IMR-90 (cell line): ENCODE measurements at regions not wholly inside any gene's neighbourhood (a gene's known extent, or its start where the extent isn't known, plus 50 kb on each side); places are given as distances from the start of the nearest gene placed in this dataset.
A peak's percentile ranks its signal among the peaks of the same experiment; 100 is the strongest.

Experiments
- ATAC-seq: fragments of 200-7000 bp; cut with Tn5 transposase; 2 replicates; pipeline ENCODE4 v1.9.1; 2020; ENCODE audit warnings: low read depth, mild to moderate bottlenecking, moderate library complexity
- BruUV-seq: library from RNA; stranded (reverse); fragments of 400-500 nt; replicated peaks from 2 replicates; lab custom pipeline; 2021; lab: Mats Ljungman, UMichigan
- CTCF ChIA-PET: fragments of 300-600 bp; formaldehyde crosslinking; extraction: SDS; loops from one replicate; lab custom pipeline; 2021; ENCODE audit warnings: antibody characterized with exemption; lab: Yijun Ruan, JAX
- POLR2A ChIA-PET: fragments of 300-600 bp; sonication (Branson Sonifier 250); formaldehyde crosslinking; loops from one replicate; lab custom pipeline; 2022; ENCODE audit warnings: antibody characterized with exemption; ENCODE audit not compliant: unreplicated experiment; lab: Charles Lee
- DNase-seq: peaks from one replicate; pipeline ENCODE4 v3.0.0; 2013
- H2AFZ ChIP-seq: replicated peaks from 2 replicates; pipeline ENCODE3; 2013; ENCODE audit warnings: low read length, mild to moderate bottlenecking; ENCODE audit not compliant: poor library complexity
- H2AK5ac ChIP-seq: 2 replicates; pipeline ENCODE4 v1.6.1; 2013; ENCODE audit warnings: low read depth, low read length, inconsistent platforms
- H2AK9ac ChIP-seq: replicated peaks from 2 replicates; pipeline ENCODE3; 2013; ENCODE audit warnings: mild to moderate bottlenecking, low read depth, low read length, moderate library complexity; ENCODE audit not compliant: poor library complexity
- H2BK120ac ChIP-seq: 2 replicates; pipeline ENCODE4 v1.6.1; 2013; ENCODE audit warnings: low read depth, low read length, inconsistent platforms
- H2BK15ac ChIP-seq: 3 replicates; pipeline ENCODE4 v1.6.1; 2013; ENCODE audit warnings: low read depth, low read length, inconsistent platforms
- H2BK20ac ChIP-seq: 2 replicates; pipeline ENCODE4 v1.6.1; 2013; ENCODE audit warnings: low read depth, mild to moderate bottlenecking, inconsistent platforms, low read length, moderate library complexity
- H2BK5ac ChIP-seq: 2 replicates; pipeline ENCODE4 v1.6.1; 2013; ENCODE audit warnings: mild to moderate bottlenecking, low read depth, low read length, inconsistent platforms; ENCODE audit not compliant: poor library complexity, severe bottlenecking
- H3K14ac ChIP-seq: replicated peaks from 2 replicates; pipeline ENCODE4 v1.6.1; 2013; ENCODE audit warnings: low read depth, low read length, inconsistent platforms
- H3K18ac ChIP-seq: 2 replicates; pipeline ENCODE4 v1.6.1; 2013; ENCODE audit warnings: low read depth, low read length, control low read depth
- H3K23ac ChIP-seq: 2 replicates; pipeline ENCODE4 v1.6.1; 2013; ENCODE audit warnings: low read depth, low read length, inconsistent platforms
- H3K27ac ChIP-seq: 2 replicates; pipeline ENCODE4 v1.5.1; 2013; ENCODE audit warnings: mild to moderate bottlenecking, control low read depth, low read length; ENCODE audit not compliant: insufficient read depth
- H3K27me3 ChIP-seq: 2 replicates; pipeline ENCODE4 v1.6.1; 2013; ENCODE audit warnings: low read length; ENCODE audit not compliant: control insufficient read depth, insufficient read depth
- H3K36me3 ChIP-seq: 2 replicates; pipeline ENCODE4 v1.6.1; 2013; ENCODE audit warnings: low read length, mixed read lengths; ENCODE audit not compliant: control insufficient read depth, insufficient read depth
- H3K4ac ChIP-seq: 2 replicates; pipeline ENCODE4 v1.6.1; 2013; ENCODE audit warnings: low read depth, low read length, inconsistent platforms
- H3K4me1 ChIP-seq: 2 replicates; pipeline ENCODE4 v1.6.1; 2013; ENCODE audit warnings: low read length, mixed read lengths; ENCODE audit not compliant: control insufficient read depth, insufficient read depth
- H3K4me2 ChIP-seq: 2 replicates; pipeline ENCODE4 v1.6.1; 2013; ENCODE audit warnings: low read depth, mild to moderate bottlenecking, control low read depth, low read length, moderate library complexity
- H3K4me3 ChIP-seq: 2 replicates; pipeline ENCODE4 v1.5.1; 2013; ENCODE audit warnings: low read depth, mild to moderate bottlenecking, control low read depth, low read length, moderate library complexity; ENCODE audit not compliant: insufficient read depth
- H3K56ac ChIP-seq: 2 replicates; pipeline ENCODE4 v1.6.1; 2013; ENCODE audit warnings: low read length, inconsistent platforms; ENCODE audit not compliant: insufficient read depth; ENCODE audit errors: extremely low read depth
- H3K79me1 ChIP-seq, 2 experiments: 2 replicates each; pipeline ENCODE4 v1.6.1; 2013; ENCODE audit warnings: low read length in 2 of 2, inconsistent platforms in 1 of 2, low read depth in 1 of 2
- H3K9ac ChIP-seq: 2 replicates; pipeline ENCODE4 v1.6.1; 2013; ENCODE audit warnings: low read depth, low read length, control low read depth
- H3K9me1 ChIP-seq: 2 replicates; pipeline ENCODE4 v1.6.1; 2013; ENCODE audit warnings: low read length, inconsistent platforms; ENCODE audit not compliant: insufficient read depth
- H3K9me3 ChIP-seq: 2 replicates; pipeline ENCODE4 v1.6.1; 2013; ENCODE audit warnings: low read length; ENCODE audit not compliant: control insufficient read depth, insufficient read depth
- H4K20me1 ChIP-seq: 2 replicates; pipeline ENCODE4 v1.6.1; 2013; ENCODE audit warnings: low read length, inconsistent platforms; ENCODE audit not compliant: insufficient read depth
- H4K5ac ChIP-seq: 2 replicates; pipeline ENCODE4 v1.6.1; 2013; ENCODE audit warnings: mild to moderate bottlenecking, low read depth, low read length, control low read depth
- H4K8ac ChIP-seq, 2 experiments: 2 replicates each; pipeline ENCODE4 v1.6.1; 2013; ENCODE audit warnings: low read depth in 2 of 2, low read length in 2 of 2, control low read depth in 1 of 2, inconsistent platforms in 1 of 2
- H4K91ac ChIP-seq: 2 replicates; pipeline ENCODE4 v1.6.1; 2013; ENCODE audit warnings: low read depth, low read length, inconsistent platforms; ENCODE audit not compliant: insufficient read depth
- BHLHE40 ChIP-seq: fragments of 150-350 bp; IDR thresholded peaks from 2 replicates; pipeline ENCODE4 v1.6.1; 2016; ENCODE audit warnings: mild to moderate bottlenecking, low read depth, low read length
- CEBPB ChIP-seq: IDR thresholded peaks from 2 replicates; pipeline ENCODE4 v1.6.1; 2012; ENCODE audit warnings: low read depth, low read length, improper control_type of control experiment
- FOS ChIP-seq: fragments of 150-350 bp; IDR thresholded peaks from 2 replicates; pipeline ENCODE4 v1.6.1; 2016; ENCODE audit warnings: low read depth, low read length
- MAFK ChIP-seq: IDR thresholded peaks from 2 replicates; pipeline ENCODE4 v1.6.1; 2012; ENCODE audit warnings: low read depth, low read length, improper control_type of control experiment
- MAZ ChIP-seq: IDR thresholded peaks from 2 replicates; pipeline ENCODE4 v1.6.1; 2012; ENCODE audit warnings: low read depth, mild to moderate bottlenecking, low read length, improper control_type of control experiment, moderate library complexity, borderline replicate concordance
- NFE2L2 ChIP-seq: fragments of 150-350 bp; IDR thresholded peaks from 2 replicates; pipeline ENCODE4 v1.6.1; 2016; ENCODE audit warnings: low read depth, mild to moderate bottlenecking, low read length
- POLR2A ChIP-seq: IDR thresholded peaks from 2 replicates; pipeline ENCODE4 v1.6.1; 2012; ENCODE audit warnings: mild to moderate bottlenecking, low read depth, low read length
- RAD21 ChIP-seq: IDR thresholded peaks from 2 replicates; pipeline ENCODE4 v1.6.1; 2012; ENCODE audit warnings: low read length, improper control_type of control experiment
- RCOR1 ChIP-seq: IDR thresholded peaks from 2 replicates; pipeline ENCODE4 v1.6.1; 2012; ENCODE audit warnings: mild to moderate bottlenecking, low read length, improper control_type of control experiment; ENCODE audit not compliant: insufficient replicate concordance
- RFX5 ChIP-seq: IDR thresholded peaks from 2 replicates; pipeline ENCODE4 v1.8.0; 2012; ENCODE audit warnings: low read depth, mild to moderate bottlenecking, low read length, moderate library complexity
- SMC3 ChIP-seq: fragments of 150-350 bp; IDR thresholded peaks from 2 replicates; pipeline ENCODE4 v1.6.1; 2016; ENCODE audit warnings: low read depth, mild to moderate bottlenecking, antibody characterized with exemption, low read length, moderate library complexity
- WGBS, 2 experiments: methylation state at CpG; one replicate each; pipeline versions ENCODE4 v1.1.5 to v1.1.7; 2013; ENCODE audit warnings: missing lambda C conversion rate in 2 of 2; ENCODE audit not compliant: insufficient read length in 1 of 2; ENCODE audit errors: extremely low coverage in 2 of 2; 5-methylcytosine and 5-hydroxymethylcytosine counted together
- dilution Hi-C: fragments of 300-500 bp; cut with HindIII; formaldehyde crosslinking; loops from one replicate; pipeline ENCODE4 v1.14.3; 2018; ENCODE audit warnings: low sequenced_read_pairs; ENCODE audit not compliant: unreplicated experiment
- in situ Hi-C: fragments of 300-500 bp; cut with MboI; formaldehyde crosslinking; loops from 3 replicates; pipeline ENCODE4 v1.14.3; 2019; ENCODE audit warnings: low sequenced_read_pairs, inconsistent platforms, mixed read lengths
- intact Hi-C: fragments of 100-400 bp; cut with micrococcal nuclease; formaldehyde crosslinking; loops from 2 replicates; pipeline ENCODE4 v1.10.0; 2022
- TF ChIP-seq, protein P1 (sequence below): fragments of 150-350 bp; IDR thresholded peaks from 2 replicates; pipeline ENCODE4 v1.6.1; 2016; ENCODE audit warnings: low read depth, mild to moderate bottlenecking, low read length, moderate library complexity, borderline replicate concordance
- TF ChIP-seq, protein P2 (sequence below): conservative IDR thresholded peaks from 2 replicates; pipeline ENCODE4 v1.5.1; 2012; ENCODE audit warnings: mild to moderate bottlenecking, low read depth, low read length, improper control_type of control experiment

DNA sequence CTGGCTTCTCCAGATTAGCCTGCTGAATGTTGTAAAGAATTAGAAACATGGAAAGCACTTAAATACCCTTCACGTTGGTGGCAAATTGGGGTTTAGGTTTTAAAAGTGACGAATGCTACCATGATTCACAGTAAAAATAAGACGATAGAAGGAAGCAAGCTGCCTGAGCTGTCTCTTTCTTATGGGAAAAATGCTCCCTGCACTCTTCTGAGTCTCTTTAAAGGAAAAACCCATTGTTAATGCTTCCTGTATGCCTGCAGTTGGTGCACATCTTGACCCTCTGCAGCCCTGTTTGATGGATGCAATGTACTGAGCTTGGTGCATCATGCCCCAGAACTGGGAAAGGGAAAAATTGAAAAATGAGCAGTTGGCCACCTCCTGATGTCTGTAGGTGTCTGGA, 258.6 kb upstream of the RASGRP1 start:
- no peak overlapping the region for H4K8ac ChIP-seq
- H3K23ac ChIP-seq = no peak overlapping the region
- H2BK15ac ChIP-seq = 0 out of 3 replicates have a peak overlapping the region, but pooled peaks have one; percentile 26
- no peaks in the 10 kb centered on the region for H3K9me3 ChIP-seq
- no peaks in the 10 kb centered on the region for H3K27me3 ChIP-seq
- no peaks in the 10 kb centered on the region for H4K20me1 ChIP-seq
- WGBS, 2 experiments = no CpG with 5 or more reads among the region's 3 CpGs
- intact Hi-C loops = no loop called here
- dilution Hi-C loops = no loop called here
- no peak overlapping the region for H3K27ac ChIP-seq
- ATAC-seq (no peak), DNase-seq (no peak)
- no peak overlapping the region for H3K14ac ChIP-seq
- CTCF ChIA-PET = no interaction called here
- H3K9me1 ChIP-seq = peaks cover 4% of the 10 kb centered on the region
- H3K4me2 ChIP-seq = no peak overlapping the region
- no peak overlapping the region for H4K91ac ChIP-seq
- TF ChIP-seq CEBPB (no peak), MAFK (no peak), RFX5 (no peak), FOS (no peak), RAD21 (no peak), MAZ (no peak), RCOR1 (no peak), BHLHE40 (no peak), NFE2L2 (no peak), SMC3 (no peak), POLR2A (no peak)
- TF ChIP-seq, protein P1, sequence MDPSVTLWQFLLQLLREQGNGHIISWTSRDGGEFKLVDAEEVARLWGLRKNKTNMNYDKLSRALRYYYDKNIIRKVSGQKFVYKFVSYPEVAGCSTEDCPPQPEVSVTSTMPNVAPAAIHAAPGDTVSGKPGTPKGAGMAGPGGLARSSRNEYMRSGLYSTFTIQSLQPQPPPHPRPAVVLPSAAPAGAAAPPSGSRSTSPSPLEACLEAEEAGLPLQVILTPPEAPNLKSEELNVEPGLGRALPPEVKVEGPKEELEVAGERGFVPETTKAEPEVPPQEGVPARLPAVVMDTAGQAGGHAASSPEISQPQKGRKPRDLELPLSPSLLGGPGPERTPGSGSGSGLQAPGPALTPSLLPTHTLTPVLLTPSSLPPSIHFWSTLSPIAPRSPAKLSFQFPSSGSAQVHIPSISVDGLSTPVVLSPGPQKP = no peak
- TF ChIP-seq, protein P2, sequence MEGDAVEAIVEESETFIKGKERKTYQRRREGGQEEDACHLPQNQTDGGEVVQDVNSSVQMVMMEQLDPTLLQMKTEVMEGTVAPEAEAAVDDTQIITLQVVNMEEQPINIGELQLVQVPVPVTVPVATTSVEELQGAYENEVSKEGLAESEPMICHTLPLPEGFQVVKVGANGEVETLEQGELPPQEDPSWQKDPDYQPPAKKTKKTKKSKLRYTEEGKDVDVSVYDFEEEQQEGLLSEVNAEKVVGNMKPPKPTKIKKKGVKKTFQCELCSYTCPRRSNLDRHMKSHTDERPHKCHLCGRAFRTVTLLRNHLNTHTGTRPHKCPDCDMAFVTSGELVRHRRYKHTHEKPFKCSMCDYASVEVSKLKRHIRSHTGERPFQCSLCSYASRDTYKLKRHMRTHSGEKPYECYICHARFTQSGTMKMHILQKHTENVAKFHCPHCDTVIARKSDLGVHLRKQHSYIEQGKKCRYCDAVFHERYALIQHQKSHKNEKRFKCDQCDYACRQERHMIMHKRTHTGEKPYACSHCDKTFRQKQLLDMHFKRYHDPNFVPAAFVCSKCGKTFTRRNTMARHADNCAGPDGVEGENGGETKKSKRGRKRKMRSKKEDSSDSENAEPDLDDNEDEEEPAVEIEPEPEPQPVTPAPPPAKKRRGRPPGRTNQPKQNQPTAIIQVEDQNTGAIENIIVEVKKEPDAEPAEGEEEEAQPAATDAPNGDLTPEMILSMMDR = no peak
- no peak overlapping the region; the same call in 1 of the 2 replicates for H2AK5ac ChIP-seq
- BruUV-seq = no TSS peak
- no peak overlapping the region for H3K4me3 ChIP-seq
- no peak overlapping the region for H2BK5ac ChIP-seq
- peak overlapping the region; percentile 30; the same call in 1 of the 2 replicates for H2BK120ac ChIP-seq
- no peak overlapping the region for H3K9ac ChIP-seq
- no peak overlapping the region for H3K18ac ChIP-seq
- H4K5ac ChIP-seq = no peak overlapping the region
- peaks cover 9% of the 10 kb centered on the region for H3K4me1 ChIP-seq
- no peak overlapping the region for H3K56ac ChIP-seq
- in situ Hi-C loops = no loop called here
- H2BK20ac ChIP-seq = peak overlapping the region; percentile 37
- H3K4ac ChIP-seq = no peak overlapping the region
- 0 out of 4 replicates have a peak, but pooled peaks cover 0 to under 1% of the 10 kb centered on the region in 2 experiments for H3K79me1 ChIP-seq
- no peak overlapping the region for H2AK9ac ChIP-seq
- H3K36me3 ChIP-seq = no peaks in the 10 kb centered on the region
- POLR2A ChIA-PET = no interaction called here
- H2AFZ ChIP-seq = no peak overlapping the region
